PFSK-1 (cell line): ENCODE measurements at regions not wholly inside any gene's neighbourhood (a gene's known extent, or its start where the extent isn't known, plus 50 kb on each side); places are given as distances from the start of the nearest gene placed in this dataset.

ENCODE experiments used
- FOXP2 ChIP-seq: optimal IDR thresholded peaks from 2 replicates; pipeline ENCODE3; 2011; ENCODE audit warnings: borderline replicate concordance, control low read depth, inconsistent platforms; ENCODE audit not compliant: insufficient read depth; ENCODE audit errors: extremely low read length, extremely low read depth
- POLR2AphosphoS5 ChIP-seq: IDR thresholded peaks from 2 replicates; pipeline ENCODE4 v1.6.1; 2012; ENCODE audit warnings: low read depth, mild to moderate bottlenecking, control low read depth, low read length, moderate library complexity
- REST ChIP-seq, 2 experiments: IDR thresholded peaks; 2 replicates each; pipeline versions ENCODE4 v1.6.1 to v1.8.0; 2011 to 2012; ENCODE audit warnings: low read depth in 2 of 2, low read length in 2 of 2, control low read depth in 1 of 2, inconsistent platforms in 1 of 2, mild to moderate bottlenecking in 1 of 2, moderate library complexity in 1 of 2; ENCODE audit not compliant: insufficient read depth in 1 of 2
- SIN3A ChIP-seq: IDR thresholded peaks from 2 replicates; pipeline ENCODE4 v1.6.1; 2012; ENCODE audit warnings: mild to moderate bottlenecking, low read length, moderate library complexity, borderline replicate concordance; ENCODE audit not compliant: insufficient read depth

GRCh38 chr1:4106731-4107130 lies 206.7 kb upstream of the C1orf174 start:
- TF ChIP-seq REST (IDR thresholded peaks at IDR 0.05; ENCODE audit: insufficient read depth in 1 of 2, low read depth in 2 of 2, low read length in 2 of 2) (no peak), POLR2AphosphoS5 (no peak), SIN3A (no peak), FOXP2 (no peak)
